GM19438 (cell line): ENCODE measurements at regions not wholly inside any gene's neighbourhood (a gene's known extent, or its start where the extent isn't known, plus 50 kb on each side); places are given as distances from the start of the nearest gene placed in this dataset.

ENCODE experiments used
- ATAC-seq: cut with Tn5 transposase; IDR thresholded peaks from one replicate; pipeline ENCODE4 v1.9.1; 2021; ENCODE audit warnings: low read depth; ENCODE audit not compliant: unreplicated experiment

- no peak for ATAC-seq
Measured at GRCh38 chr2:21422724-21423522, 299.2 kb downstream of the TDRD15 start.

GRCh38 chr2:21423854-21424253 lies 300.1 kb downstream of the TDRD15 start:
- ATAC-seq = no peak

DNA sequence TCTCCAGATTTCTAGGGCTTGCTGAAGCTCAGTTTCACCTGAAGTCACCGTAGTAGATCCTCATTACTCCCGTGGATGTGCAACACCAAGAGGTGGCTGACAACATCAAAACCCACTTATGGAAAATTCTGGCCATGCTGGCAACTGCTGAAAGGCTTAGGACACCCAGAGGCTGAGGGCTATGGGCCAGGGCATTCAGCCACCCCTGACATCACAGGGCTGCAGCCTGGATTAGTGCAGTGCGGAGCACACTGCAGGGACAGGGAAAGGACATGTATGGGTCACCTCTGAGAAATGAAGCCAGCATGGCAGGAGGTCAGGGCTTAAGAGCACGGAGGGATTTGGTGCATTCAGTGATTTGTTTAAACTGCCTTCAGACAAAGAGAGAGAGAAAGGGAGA lies 300.6 kb downstream of the TDRD15 start:
- ATAC-seq = no peak

- ATAC-seq = no peak
Measured at GRCh38 chr2:21427606-21428005, 303.8 kb downstream of the TDRD15 start.

DNA sequence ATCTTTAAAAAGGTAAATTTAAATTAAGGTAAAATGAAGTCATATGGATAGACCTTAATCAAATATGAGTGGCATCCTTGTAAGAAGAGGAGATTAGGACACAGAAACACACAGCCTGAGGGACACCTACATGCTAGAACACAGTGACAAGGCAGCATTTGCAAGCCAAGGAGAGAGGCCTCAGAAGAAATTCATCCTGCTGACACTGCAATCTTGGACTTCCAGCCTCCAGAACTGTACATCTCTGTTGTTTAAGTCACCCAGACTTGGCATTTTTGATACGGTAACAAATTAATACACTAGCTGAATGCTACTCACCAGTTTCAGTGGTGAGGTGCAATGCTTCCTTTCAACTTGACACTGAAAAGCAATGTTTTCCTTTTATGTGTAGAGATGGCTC lies 305.0 kb downstream of the TDRD15 start:
- ATAC-seq = no peak

DNA sequence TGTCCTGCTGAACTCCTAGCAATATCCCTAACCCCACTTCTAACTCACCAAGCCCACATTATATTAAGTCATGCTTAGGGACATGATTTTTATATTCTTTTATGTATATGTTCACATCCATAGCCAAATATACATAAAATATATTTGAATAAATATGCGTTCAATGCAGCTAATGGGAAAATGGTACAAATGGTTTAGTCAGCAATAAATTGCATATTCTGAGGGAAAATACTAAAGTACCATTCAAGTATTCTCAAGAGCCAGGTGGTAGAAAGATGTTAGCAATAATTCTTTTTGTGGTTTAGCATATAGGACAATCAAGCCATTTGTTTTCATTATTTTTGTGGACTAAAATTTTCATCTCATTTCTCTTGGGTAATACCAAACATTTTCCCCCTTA lies 306.0 kb downstream of the TDRD15 start:
- ATAC-seq = no peak

DNA sequence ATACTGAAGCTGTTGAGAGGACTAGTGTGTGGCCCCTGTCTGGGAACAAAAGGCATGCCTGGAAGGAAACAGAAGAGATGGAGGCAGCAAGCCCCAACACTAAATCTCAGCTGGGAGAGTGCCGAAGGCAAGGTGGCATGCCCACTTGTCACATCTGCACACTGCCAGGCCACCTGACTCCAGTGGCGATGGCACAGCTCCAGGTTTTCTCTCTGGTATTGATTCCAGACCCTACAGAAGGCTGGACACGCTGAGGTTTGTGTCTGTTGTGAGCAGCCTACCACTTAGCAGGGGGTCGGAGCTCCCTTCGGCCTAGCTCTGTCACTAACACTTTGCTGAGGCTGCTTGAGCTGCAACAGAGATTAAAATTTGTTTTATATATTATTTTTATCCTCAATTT lies 307.3 kb downstream of the TDRD15 start:
- no peak for ATAC-seq

DNA sequence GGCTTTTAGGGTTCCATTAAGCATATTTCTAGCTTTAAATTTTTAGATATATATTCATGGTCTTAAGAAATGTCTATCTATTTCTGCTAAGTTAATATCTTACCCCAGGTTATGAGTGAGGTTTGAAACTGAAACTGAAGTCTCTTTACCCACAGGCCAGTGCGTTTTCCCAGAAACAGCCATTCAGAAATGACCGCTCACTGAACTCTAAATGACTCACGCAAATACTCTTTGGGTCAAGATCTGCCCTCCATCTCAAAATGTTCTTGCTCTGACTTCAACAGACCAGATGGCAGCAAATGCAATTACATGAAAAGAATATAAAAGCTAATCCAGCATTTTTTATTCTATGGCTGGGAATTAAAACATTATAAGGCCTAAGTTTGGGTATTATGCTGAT lies 315.2 kb downstream of the TDRD15 start:
- no peak for ATAC-seq

GRCh38 chr2:21441442-21441841 lies 317.7 kb downstream of the TDRD15 start:
- no peak for ATAC-seq

GRCh38 chr2:21443494-21444105 lies 319.8 kb downstream of the TDRD15 start:
- no peak for ATAC-seq

DNA sequence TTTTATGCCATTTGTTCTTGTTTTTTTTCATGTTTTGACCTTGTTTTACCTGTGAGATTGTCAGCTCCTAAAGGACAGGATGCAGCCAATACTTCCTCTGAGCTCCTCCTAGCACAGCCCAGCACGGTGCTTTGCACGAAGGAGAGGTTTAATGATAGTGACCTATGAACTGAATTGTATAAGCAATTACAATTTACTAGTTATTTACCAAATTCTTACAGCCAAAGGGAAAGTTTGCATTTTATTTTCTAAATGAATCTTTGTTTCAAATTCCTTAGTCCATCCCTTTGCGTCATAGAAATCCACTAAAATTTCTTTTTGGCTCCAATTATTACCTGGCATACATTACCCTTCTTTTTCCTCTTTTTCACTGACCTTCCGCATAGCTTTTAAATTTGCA lies 326.1 kb downstream of the TDRD15 start:
- ATAC-seq = no peak

- no peak for ATAC-seq
Measured at GRCh38 chr2:21451403-21451802, 327.6 kb downstream of the TDRD15 start.

DNA sequence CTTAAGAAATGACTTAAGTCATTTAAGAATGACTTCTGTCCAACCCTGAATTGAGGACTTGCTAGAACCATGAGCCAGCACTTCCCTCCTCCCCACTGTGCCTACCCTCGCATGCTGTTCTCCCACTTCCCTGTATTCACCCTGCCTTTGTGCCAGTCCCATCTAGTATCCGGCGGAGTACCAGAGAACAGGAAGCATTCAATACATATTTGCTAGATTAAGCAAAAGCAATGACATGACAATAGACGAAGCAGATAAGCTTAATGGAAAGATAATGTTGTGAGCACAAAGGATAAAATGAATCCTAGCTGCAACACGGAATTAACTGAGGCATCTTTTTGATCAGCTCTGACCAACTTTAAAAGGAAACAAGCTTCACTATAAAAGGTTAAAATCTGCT lies 328.5 kb downstream of the TDRD15 start:
- ATAC-seq = no peak

- ATAC-seq = no peak
Measured at GRCh38 chr2:21452678-21453077, 328.9 kb downstream of the TDRD15 start.

DNA sequence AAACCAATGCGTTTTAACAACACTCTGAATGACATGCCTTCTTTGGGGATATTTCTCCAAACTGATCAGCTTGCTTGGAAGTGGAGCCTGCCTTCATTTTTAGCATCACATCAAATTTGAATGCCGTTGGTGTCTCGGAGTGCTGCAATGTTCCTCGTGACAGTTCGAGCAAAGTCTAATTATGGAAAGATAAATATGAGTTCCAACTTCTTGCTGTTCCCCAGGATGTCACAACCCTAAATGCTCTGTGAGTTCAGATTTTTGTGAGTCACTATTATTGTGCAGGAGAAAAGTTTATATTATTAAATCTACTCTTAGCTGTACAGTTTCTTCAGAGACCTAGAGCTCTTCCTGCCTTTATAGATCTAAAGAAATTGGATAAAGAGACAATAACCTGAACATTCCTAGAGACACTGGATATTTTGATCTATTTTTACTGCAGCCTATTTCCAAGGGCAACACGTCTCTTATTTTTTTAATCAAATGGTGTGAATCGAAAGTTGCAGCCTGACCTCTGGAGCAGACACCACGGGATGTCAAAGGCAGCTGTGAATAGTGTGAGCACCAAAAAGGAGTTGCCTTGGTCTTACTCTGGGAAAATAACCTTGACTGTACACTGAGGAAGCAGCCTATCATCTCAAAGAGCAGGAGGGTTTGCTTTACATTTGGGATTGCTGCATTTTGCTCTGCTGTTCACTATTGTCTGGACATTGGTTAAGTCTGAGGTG lies 330.1 kb downstream of the TDRD15 start:
- no peak for ATAC-seq

- ATAC-seq = no peak
Measured at GRCh38 chr2:21454839-21455238, 331.1 kb downstream of the TDRD15 start.

GRCh38 chr2:21461754-21462240 lies 338.0 kb downstream of the TDRD15 start:
- no peak for ATAC-seq

GRCh38 chr2:21466341-21466927 lies 342.7 kb downstream of the TDRD15 start:
- no peak for ATAC-seq

- ATAC-seq = no peak
Measured at GRCh38 chr2:21467280-21467818, 343.6 kb downstream of the TDRD15 start.

- no peak for ATAC-seq
Measured at GRCh38 chr2:21467910-21468309, 344.1 kb downstream of the TDRD15 start.

DNA sequence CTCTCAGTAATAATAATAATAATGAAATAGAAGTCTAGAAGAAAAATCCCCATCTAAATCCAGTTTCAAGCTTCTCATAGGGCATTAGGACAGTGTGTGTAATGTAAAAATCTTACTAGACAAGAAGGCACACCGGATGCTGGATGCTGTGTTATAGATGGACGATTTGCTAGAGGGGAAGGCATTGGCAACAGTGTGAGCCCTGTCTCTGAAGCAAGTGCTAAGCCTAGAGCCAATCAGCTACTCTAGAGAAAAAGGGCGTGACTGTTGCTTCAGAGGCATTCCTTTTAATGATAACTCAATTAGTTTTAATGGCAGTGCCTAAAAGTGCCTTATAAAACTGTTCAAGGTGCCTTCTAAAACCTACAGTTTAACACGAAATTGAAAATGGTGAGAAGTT lies 344.9 kb downstream of the TDRD15 start:
- ATAC-seq = no peak
